Gastrocnemius medialis (tissue), 4 donors: ENCODE measurements at regions not wholly inside any gene's neighbourhood (a gene's known extent, or its start where the extent isn't known, plus 50 kb on each side); places are given as distances from the start of the nearest gene placed in this dataset.

Source experiments
- POLR2A ChIP-seq, 2 donors: fragments of 450-650 bp; IDR thresholded peaks; one replicate each; pipeline ENCODE4 v1.6.1; 2017; ENCODE audit warnings: antibody characterized with exemption in 2 of 2, mild to moderate bottlenecking in 2 of 2, moderate library complexity in 2 of 2
- TF ChIP-seq, protein P1 (sequence below), 5 experiments: fragments of 450-650 bp in 3 of 5; fragments of 200-600 bp in 2 of 5; sonication (generic) in 2 of 5; IDR thresholded peaks in 4 of 5; conservative IDR thresholded peaks in 1 of 5; 1 replicate in 4 of 5; 2 replicates in 1 of 5; pipeline ENCODE4 v1.5.1; 2016 to 2019; ENCODE audit warnings: antibody characterized with exemption in 5 of 5, mild to moderate bottlenecking in 3 of 5, moderate library complexity in 3 of 5

DNA sequence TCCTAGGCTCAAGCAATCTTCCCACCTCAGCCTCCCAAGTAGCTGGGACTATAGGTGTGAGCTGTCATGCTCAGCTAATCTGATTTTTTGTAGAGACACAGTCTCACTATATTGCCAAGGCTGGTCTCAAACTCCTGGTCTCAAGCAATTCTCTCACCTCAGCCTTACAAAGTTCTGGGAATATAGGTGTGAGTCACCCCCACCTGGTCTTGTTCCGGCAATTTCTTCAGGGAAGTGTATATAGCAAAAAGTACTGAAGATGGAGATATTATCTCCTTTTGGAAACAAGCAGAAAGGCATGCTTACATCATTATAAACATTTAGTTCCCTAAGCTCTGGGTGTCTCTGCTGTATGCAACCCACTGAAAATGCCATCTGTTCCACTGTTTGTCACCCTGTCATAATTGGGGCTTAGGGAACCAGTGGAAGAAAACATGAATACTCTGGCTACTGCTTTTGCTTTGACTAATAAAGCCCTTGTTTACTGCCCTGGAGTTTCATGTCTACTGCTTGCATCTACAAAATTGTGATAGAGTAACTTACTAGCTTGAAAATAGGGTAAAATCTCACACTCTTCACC is 940.2 kb downstream of the GALC start:
- TF ChIP-seq, protein P1, sequence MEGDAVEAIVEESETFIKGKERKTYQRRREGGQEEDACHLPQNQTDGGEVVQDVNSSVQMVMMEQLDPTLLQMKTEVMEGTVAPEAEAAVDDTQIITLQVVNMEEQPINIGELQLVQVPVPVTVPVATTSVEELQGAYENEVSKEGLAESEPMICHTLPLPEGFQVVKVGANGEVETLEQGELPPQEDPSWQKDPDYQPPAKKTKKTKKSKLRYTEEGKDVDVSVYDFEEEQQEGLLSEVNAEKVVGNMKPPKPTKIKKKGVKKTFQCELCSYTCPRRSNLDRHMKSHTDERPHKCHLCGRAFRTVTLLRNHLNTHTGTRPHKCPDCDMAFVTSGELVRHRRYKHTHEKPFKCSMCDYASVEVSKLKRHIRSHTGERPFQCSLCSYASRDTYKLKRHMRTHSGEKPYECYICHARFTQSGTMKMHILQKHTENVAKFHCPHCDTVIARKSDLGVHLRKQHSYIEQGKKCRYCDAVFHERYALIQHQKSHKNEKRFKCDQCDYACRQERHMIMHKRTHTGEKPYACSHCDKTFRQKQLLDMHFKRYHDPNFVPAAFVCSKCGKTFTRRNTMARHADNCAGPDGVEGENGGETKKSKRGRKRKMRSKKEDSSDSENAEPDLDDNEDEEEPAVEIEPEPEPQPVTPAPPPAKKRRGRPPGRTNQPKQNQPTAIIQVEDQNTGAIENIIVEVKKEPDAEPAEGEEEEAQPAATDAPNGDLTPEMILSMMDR (IDR thresholded peaks at IDR 0.05 in 4 of 5, conservative IDR thresholded peaks at IDR 0.05 in 1 of 5) = no peak
- TF ChIP-seq POLR2A (IDR thresholded peaks at IDR 0.05) = no peak
